HepG2 (cell line): ENCODE measurements at regions not wholly inside any gene's neighbourhood (a gene's known extent, or its start where the extent isn't known, plus 50 kb on each side); places are given as distances from the start of the nearest gene placed in this dataset.

Experiments
- ATAC-seq: fragments of 200-7000 bp; cut with Tn5 transposase; 3 replicates; pipeline ENCODE4 v1.9.1; 2020; ENCODE audit warnings: mild to moderate bottlenecking, moderate library complexity
- BruUV-seq: library from RNA; stranded (reverse); fragments of 400-500 nt; replicated peaks from 2 replicates; lab custom pipeline; 2021; lab: Mats Ljungman, UMichigan
- CTCF ChIA-PET: fragments of 300-600 bp; formaldehyde crosslinking; extraction: SDS; loops from one replicate; lab custom pipeline; 2021; ENCODE audit warnings: low total read pairs, inconsistent platforms, low intra/inter-chr PET ratio; lab: Yijun Ruan, JAX
- POLR2A ChIA-PET: fragments of 350-600 bp; sonication (Branson Sonifier 250); formaldehyde crosslinking; loops from one replicate; lab custom pipeline; 2020; ENCODE audit warnings: antibody characterized with exemption, inconsistent platforms; lab: Yijun Ruan, JAX
- DNase-seq: peaks from one replicate; pipeline ENCODE4 v3.0.0-alpha.2; 2015; ENCODE audit warnings: low spot score
- FAIRE-seq: peaks from 3 replicates; lab custom pipeline; 2011; peaks lifted over from hg19 to GRCh38; lab: Jason Lieb, UNC
- H2AFZ ChIP-seq: one replicate; pipeline ENCODE4 v1.6.1; 2011; ENCODE audit warnings: low read length, inconsistent platforms
- H3K27ac ChIP-seq: fragments of 300-600 bp; 3 replicates; pipeline ENCODE4 v1.8.0; 2011; ENCODE audit warnings: mixed run types, mild to moderate bottlenecking, mixed read lengths, low read length, inconsistent platforms; ENCODE audit not compliant: insufficient read depth; ENCODE audit errors: extremely low read length
- H3K27me3 ChIP-seq, 2 experiments: fragments of 200-600 bp in 1 of 2; 2 replicates in 1 of 2; 3 replicates in 1 of 2; pipeline versions ENCODE4 v1.6.0 to v1.8.0; 2011; ENCODE audit warnings: low read length in 2 of 2, mild to moderate bottlenecking in 2 of 2, moderate library complexity in 2 of 2, inconsistent platforms in 1 of 2; ENCODE audit not compliant: insufficient read depth in 2 of 2, control insufficient read depth in 1 of 2
- H3K36me3 ChIP-seq, 2 experiments: fragments of 200-600 bp in 1 of 2; replicated peaks in 1 of 2; 2 replicates in 1 of 2; 3 replicates in 1 of 2; pipeline versions ENCODE4 v1.5.1 to v1.8.0; 2011; ENCODE audit warnings: low read length in 2 of 2, inconsistent platforms in 1 of 2; ENCODE audit not compliant: insufficient read depth in 2 of 2, control insufficient read depth in 1 of 2
- H3K4me1 ChIP-seq: 2 replicates; pipeline ENCODE4 v1.5.1; 2012; ENCODE audit warnings: low read length, inconsistent platforms; ENCODE audit not compliant: insufficient read depth
- H3K4me2 ChIP-seq: 2 replicates; pipeline ENCODE4 v1.6.0; 2011; ENCODE audit warnings: low read depth, low read length, inconsistent platforms
- H3K4me3 ChIP-seq, 3 experiments: fragments of 200-600 bp in 1 of 3; sonication (generic), shearing (Covaris generic) in 1 of 3; replicated peaks in 1 of 3; 2 replicates each; pipeline ENCODE4 v1.5.1; 2011 to 2016; ENCODE audit warnings: low read length in 3 of 3, inconsistent platforms in 2 of 3, low read depth in 2 of 3, mild to moderate bottlenecking in 2 of 3, control low read depth in 1 of 3, mixed read lengths in 1 of 3; ENCODE audit not compliant: insufficient read depth in 1 of 3
- H3K79me2 ChIP-seq: one replicate; pipeline ENCODE4 v1.6.1; 2011; ENCODE audit warnings: low read length, inconsistent platforms; ENCODE audit not compliant: insufficient read depth
- H3K9ac ChIP-seq: 2 replicates; pipeline ENCODE4 v1.6.0; 2011; ENCODE audit warnings: mild to moderate bottlenecking, low read depth, low read length, inconsistent platforms; ENCODE audit not compliant: insufficient read depth
- H3K9me3 ChIP-seq: 2 replicates; pipeline ENCODE4 v1.5.1; 2012; ENCODE audit warnings: mild to moderate bottlenecking, low read length
- H4K20me1 ChIP-seq: 2 replicates; pipeline ENCODE4 v1.6.0; 2011; ENCODE audit warnings: inconsistent platforms, mild to moderate bottlenecking, low read length, moderate library complexity; ENCODE audit not compliant: insufficient read depth
- GABPB1 ChIP-seq: IDR thresholded peaks from 2 replicates; pipeline ENCODE4 v1.6.1; 2016; ENCODE audit warnings: mild to moderate bottlenecking, missing genetic modification reagents, moderate library complexity, missing compliant biosample characterization
- STAT5B ChIP-seq: sonication (generic); formaldehyde crosslinking; IDR thresholded peaks from 2 replicates; pipeline ENCODE4 v1.4.0; 2020; ENCODE audit warnings: missing genetic modification reagents
- TEF ChIP-seq: sonication (generic); formaldehyde crosslinking; IDR thresholded peaks from 2 replicates; pipeline ENCODE4 v1.5.0; 2020; ENCODE audit warnings: missing genetic modification reagents
- ZKSCAN8 ChIP-seq: IDR thresholded peaks from 2 replicates; pipeline ENCODE4 v1.6.1; 2016; ENCODE audit warnings: borderline replicate concordance, missing genetic modification reagents, missing compliant biosample characterization
- ZNF10 ChIP-seq: sonication (generic); formaldehyde crosslinking; IDR thresholded peaks from 2 replicates; pipeline ENCODE4 v1.4.0; 2020; ENCODE audit warnings: mild to moderate bottlenecking, low read depth, missing genetic modification reagents, borderline replicate concordance
- ZNF484 ChIP-seq: sonication (generic); formaldehyde crosslinking; IDR thresholded peaks from 2 replicates; pipeline ENCODE4 v1.5.1; 2020; ENCODE audit warnings: mild to moderate bottlenecking, low read depth, missing genetic modification reagents, borderline replicate concordance
- ZNF710 ChIP-seq: sonication (generic); formaldehyde crosslinking; IDR thresholded peaks from 2 replicates; pipeline ENCODE4 v1.5.0; 2020; ENCODE audit warnings: mild to moderate bottlenecking, missing genetic modification reagents, borderline replicate concordance
- ZNF83 ChIP-seq: sonication (generic); formaldehyde crosslinking; IDR thresholded peaks from 2 replicates; pipeline ENCODE4 v1.4.0; 2020; ENCODE audit warnings: missing genetic modification reagents, mild to moderate bottlenecking, borderline replicate concordance
- WGBS: methylation state at CpG from one replicate; pipeline ENCODE4 v1.1.6; 2017; ENCODE audit warnings: low lambda C conversion rate; 5-methylcytosine and 5-hydroxymethylcytosine counted together
- in situ Hi-C: cut with HindIII; loops from 2 replicates; pipeline ENCODE4 v1.10.0; 2017; ENCODE audit warnings: low pct_unique_long_range_greater_than_20kb; ENCODE audit not compliant: extremely low pct_ligation_motif_present
- intact Hi-C: fragments of 100-400 bp; cut with micrococcal nuclease; formaldehyde crosslinking; loops from one replicate; pipeline ENCODE4 v1.10.0; 2022; ENCODE audit not compliant: unreplicated experiment

- Histone ChIP-seq H4K20me1 (no peaks in the 10 kb centered on the region), H3K9me3 (no peaks in the 10 kb centered on the region), H3K9ac (no peak overlapping the region), H3K27me3 (no peaks in the 10 kb centered on the region), H3K27ac (no peak overlapping the region), H3K4me2 (no peak overlapping the region), H3K36me3 (no peaks in the 10 kb centered on the region), H3K4me3 (no peak overlapping the region), H2AFZ (no peak overlapping the region), H3K79me2 (no peaks in the 10 kb centered on the region), H3K4me1 (no peaks in the 10 kb centered on the region)
- FAIRE-seq (no peak), ATAC-seq (no peak), DNase-seq (no peak)
- ChIA-PET CTCF (no interaction called here), POLR2A (no interaction called here)
- BruUV-seq = no TSS peak
- 4% methylated on average over 2 of the region's 2 CpGs for WGBS
- in situ Hi-C loops = no loop called here
- TF ChIP-seq ZNF10 (CRISPR knock-in tag) (no peak), ZNF710 (CRISPR knock-in tag) (no peak), ZNF83 (CRISPR knock-in tag) (no peak)
- intact Hi-C loops = no loop called here
These were observed 347.4 kb upstream of the NUDT12 start for GRCh38 chr5:103910011-103910410.

GRCh38 chr5:103909391-103909790, 346.8 kb upstream of the NUDT12 start:
- in situ Hi-C loops = no loop called here

More at GRCh38 chr5:103909391-103909790, 346.8 kb upstream of the NUDT12 start:
- Histone ChIP-seq H3K27me3 (no peaks in the 10 kb centered on the region), H4K20me1 (no peaks in the 10 kb centered on the region), H3K36me3 (no peaks in the 10 kb centered on the region), H3K9ac (no peak overlapping the region), H3K4me3 (no peak overlapping the region), H3K79me2 (no peaks in the 10 kb centered on the region), H3K4me1 (no peaks in the 10 kb centered on the region), H3K27ac (no peak overlapping the region), H3K4me2 (no peak overlapping the region), H2AFZ (no peak overlapping the region), H3K9me3 (no peaks in the 10 kb centered on the region)
- FAIRE-seq = no peak
- ChIA-PET POLR2A (no interaction called here), CTCF (no interaction called here)
- BruUV-seq = no TSS peak
- ATAC-seq = no peak
- WGBS = 16% methylated on average over 3 of the region's 3 CpGs
- no peak for TF ChIP-seq TEF (CRISPR knock-in tag)
- no peak for TF ChIP-seq ZKSCAN8
- TF ChIP-seq ZNF484 (CRISPR knock-in tag) = no peak
- no peak for TF ChIP-seq STAT5B
- TF ChIP-seq GABPB1 (CRISPR knock-in tag) = no peak
- no peak for DNase-seq
- intact Hi-C loops = no loop called here
